GM19035 (cell line): ENCODE measurements at regions not wholly inside any gene's neighbourhood (a gene's known extent, or its start where the extent isn't known, plus 50 kb on each side); places are given as distances from the start of the nearest gene placed in this dataset.
"Not testable (repeated sequence)": the region's sequence is repeated elsewhere in the genome, so short reads cannot be mapped to it uniquely, and the experiment has no call there.

Experiments
- ATAC-seq: cut with Tn5 transposase; IDR thresholded peaks from one replicate; pipeline ENCODE4 v1.9.1; 2021; ENCODE audit not compliant: unreplicated experiment

DNA sequence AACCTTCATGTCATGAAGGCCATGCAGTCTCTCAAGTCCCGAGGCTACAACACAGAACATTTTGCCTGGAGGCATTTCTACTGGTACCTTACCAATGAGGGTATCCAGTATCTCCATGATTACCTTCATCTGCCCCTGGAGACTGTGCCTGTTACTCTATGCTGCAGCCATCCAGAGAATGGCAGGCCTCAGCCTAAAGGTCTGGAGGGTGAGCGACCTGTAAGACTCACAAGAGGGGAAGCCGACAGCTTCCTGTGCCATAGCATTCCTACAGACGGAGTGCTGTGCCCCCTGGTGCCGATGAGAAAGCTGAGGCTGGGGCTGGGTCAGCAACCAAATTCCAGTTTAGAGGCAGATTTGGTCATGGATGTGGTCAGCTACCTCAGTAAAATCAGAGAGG, 51.3 kb upstream of the CADPS start:
- no peak for ATAC-seq

DNA sequence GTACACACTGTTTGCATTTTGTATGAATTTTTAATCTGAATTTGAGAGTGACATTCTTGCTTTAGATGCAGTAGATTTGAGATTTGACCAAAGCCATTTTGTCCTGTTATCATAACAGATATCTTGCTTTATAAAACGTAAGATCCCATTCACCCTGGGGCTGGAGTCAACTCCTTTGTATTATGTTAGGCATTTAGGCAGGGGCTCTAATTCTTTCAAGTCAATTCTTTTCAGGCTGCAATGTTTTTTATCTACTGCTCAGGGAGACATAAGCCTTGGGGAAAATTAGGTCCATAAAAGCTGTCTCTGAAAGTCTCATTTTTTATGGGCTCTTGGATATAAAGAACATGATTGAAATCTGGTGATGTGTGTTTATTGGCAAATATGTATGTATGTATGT, 53.0 kb upstream of the CADPS start:
- no peak for ATAC-seq

GRCh38 chr3:62929771-62930170, 54.6 kb upstream of the CADPS start:
- no peak for ATAC-seq

- ATAC-seq = no peak
Observed at GRCh38 chr3:62935793-62936192, 60.6 kb upstream of the CADPS start.

DNA sequence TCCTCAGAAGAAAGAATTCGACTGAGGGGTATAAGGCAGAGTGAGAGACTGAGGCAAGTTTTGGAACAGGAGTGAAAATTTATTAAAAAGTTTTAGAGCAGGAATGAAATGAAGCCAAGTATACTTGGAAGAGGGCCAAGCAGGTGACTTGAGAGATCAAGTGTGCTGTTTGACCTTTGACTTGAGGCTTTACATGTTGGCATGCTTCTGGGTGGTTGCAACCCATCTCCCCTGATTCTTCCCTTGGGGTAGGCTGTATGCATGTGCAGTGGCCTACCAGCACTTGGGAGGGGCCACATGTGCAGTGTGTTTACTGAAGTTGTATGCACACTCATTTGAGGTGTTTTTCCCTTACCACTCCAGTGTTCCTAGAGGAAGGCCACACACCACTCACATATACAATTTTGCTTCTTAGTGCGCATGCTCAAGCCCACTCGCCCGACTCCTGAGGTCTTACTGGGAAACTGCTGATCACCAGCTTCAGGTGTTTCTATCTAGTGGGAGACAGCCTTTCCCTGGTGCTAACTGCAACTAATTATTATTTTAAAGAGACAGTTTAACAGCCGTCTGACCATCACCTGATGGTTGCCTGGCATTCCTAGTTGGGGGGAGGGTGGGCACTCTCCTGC, 61.5 kb upstream of the CADPS start:
- ATAC-seq = no peak

- ATAC-seq = no peak
Observed at GRCh38 chr3:62938583-62938982, 63.4 kb upstream of the CADPS start.

DNA sequence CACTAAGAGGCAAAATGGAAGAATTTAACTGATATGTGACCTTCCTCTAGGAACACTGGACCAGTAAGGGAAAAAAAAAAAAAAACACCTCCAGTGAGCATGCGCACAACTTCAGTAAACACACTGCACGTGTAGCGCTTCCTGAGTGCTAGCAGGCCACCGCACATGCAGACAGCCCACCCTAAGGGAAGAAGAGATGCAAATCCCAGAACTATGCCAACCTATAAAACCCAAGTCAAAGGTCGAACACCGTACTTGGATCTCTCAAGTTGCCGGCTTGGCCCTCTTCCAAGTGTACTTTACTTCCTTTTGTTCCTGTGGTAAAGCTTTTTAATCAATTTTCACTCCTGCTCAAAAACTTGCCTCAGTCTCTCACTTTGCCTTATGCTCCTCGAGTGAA, 64.5 kb upstream of the CADPS start:
- no peak for ATAC-seq

DNA sequence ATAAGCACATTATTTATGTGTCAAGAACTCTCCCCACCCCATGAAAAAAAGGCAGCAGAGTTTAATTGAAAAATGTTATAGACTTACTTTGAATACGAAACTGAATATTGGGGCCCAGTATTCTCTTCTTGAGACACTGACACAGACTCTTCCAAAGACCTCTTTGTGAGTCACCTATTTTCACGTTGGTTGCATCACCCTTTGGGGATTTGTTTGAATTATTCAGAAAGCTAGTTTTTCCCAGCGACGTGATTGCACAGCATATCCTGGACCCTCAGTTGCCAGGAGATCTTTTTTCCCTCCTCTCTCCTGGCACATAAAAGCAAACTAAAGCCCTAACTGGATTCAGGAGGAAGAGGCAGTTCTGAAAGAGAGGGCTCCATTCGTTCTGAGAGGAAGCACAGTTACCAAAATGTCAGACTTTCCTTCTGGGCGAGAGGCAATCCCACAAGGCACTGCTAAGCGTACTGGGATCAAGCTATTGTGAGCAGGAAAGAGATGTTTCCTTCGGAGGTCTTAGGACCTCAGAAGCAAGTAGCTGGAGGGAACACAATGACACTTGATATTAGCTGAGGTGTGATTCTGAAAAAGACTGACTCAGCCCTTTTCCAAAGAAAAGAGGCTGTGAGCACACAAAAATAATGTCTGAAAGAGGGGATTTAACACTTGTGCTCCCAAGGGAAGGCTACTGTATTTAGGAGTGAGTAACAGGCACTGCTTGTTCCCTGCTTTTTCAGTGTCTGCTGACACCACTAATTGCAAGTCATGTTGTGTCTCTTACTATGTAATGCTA, 65.8 kb upstream of the CADPS start:
- ATAC-seq = no peak

GRCh38 chr3:62942227-62942626, 67.0 kb upstream of the CADPS start:
- ATAC-seq = no peak

DNA sequence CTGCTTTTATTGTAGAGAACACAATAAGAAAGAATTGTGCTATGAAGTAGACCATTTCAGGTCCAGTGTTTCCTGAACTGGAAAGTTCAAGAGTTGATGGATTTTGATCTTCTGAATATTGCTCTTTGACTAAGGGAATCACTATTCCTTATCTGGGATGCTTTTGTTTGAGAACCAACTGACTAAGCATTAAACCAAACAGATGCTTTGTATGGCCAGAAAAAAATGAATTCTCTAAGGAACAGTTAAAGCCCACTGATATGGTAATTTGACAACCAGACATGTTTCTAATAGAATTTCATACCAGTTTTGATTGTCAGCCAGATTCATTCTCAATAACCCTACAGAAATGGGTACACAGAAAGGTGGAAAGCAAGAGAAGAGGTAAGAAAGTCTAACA, 67.5 kb upstream of the CADPS start:
- no peak for ATAC-seq

GRCh38 chr3:62948921-62949320, 73.7 kb upstream of the CADPS start:
- ATAC-seq = no peak

GRCh38 chr3:62950210-62950609, 75.0 kb upstream of the CADPS start:
- no peak for ATAC-seq

DNA sequence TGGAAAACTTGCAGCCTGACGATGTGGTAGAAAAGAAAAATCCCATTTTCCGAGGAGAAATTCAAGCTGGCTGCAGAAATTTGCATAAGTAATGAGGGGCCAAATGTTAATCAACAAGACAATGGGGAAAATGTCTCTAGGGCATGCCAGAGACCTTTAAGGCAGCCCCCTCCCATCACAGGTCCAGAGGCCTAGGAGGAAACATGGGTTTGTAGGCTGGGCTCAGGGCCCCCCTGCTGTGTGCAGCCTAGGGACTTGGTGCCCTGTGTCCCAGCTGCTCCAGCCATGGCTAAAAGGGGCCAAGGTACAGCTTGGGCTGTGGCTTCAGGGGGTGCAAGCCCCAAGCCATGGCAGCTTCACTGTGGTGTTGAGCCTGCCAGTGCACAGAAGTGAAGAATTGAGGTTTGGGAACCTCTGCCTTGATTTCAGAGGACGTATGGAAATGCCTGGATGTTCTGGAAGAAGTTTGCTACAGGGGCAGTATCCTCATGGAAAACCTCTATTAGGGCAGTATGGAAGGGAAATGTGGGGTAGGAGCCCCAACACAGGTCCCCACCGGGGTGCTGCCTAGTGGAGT, 75.9 kb upstream of the CADPS start:
- ATAC-seq = no peak

GRCh38 chr3:62951880-62952279, 76.7 kb upstream of the CADPS start:
- ATAC-seq = not testable (repeated sequence)

DNA sequence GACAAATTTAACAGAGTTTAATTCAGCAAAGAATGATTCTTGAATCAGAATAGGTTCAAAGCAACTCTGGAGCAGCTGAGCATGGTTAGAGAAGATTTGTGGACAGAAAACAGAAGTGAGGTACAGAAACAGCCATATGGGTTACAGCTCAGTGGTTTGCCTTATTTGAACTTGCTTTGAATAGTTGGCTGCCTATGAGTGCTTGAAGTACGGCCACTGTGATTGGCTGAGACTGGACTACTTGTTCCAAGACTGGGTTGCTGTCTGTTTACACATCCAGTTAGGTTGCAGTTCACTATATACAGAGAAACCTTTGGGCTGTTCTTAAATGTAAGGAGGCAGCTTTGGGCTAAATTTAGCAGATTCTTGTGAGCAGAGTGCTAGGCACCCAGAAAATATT, 79.4 kb upstream of the CADPS start:
- peak; percentile 86 for ATAC-seq

DNA sequence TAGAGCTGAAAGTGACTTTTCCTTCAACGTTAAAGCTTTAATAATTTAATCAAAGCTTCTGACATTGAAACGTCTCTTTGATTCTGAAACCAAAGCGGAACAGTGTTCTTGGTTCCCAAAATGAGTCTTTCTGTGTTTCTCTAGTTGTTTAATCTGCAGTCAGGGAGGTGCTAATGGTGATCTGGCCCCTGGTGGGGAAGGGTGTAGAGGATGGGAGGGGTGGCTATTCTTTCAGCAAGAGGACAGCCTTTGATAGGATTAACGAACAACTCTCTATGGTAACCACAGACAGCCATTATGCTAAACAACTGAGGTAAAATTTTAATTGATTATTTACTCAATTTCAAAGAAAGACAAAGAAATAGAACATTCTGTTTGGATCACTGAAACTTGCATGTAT, 79.9 kb upstream of the CADPS start:
- no peak for ATAC-seq

DNA sequence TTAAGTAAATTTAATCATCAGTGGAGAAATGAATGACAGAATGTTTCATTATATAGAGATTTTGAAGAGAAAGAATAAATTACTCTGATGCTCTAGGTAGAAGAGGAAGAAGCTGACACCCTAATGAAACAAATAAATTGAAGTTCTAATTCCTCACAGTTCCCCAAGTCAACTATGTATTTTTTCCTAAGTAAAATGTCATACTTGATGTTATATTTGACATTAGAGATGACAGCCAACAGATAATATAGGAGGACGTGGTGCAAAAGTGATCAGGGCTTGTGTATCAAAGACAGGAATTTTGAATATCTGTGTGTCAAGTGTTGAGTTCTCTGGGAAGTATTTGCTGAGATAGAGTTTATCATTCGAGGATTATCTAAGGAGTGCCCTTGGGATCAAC, 81.2 kb upstream of the CADPS start:
- no peak for ATAC-seq

GRCh38 chr3:62961874-62962556, 86.8 kb upstream of the CADPS start:
- ATAC-seq = no peak

GRCh38 chr3:62962714-62963113, 87.5 kb upstream of the CADPS start:
- ATAC-seq = no peak

DNA sequence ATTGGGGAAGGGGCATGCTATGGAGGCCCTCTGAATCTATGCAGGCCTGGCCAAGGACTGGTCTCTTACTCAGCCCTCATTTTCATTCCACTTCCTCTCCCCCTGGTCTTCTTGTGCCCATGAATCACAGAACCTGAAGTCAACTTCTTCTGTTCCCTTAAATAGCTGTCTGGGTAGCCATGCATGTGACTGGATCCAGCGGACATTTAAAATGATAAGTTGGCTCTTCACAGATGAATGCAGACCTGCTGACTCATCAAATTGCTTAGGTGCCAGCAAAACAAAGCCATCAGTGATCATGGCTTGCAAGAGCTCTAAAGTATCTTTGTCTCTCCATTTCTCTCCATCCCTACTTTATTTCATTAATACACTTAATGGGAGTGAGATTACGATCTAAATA, 90.1 kb upstream of the CADPS start:
- ATAC-seq = no peak

GRCh38 chr3:62968128-62968527, 92.9 kb upstream of the CADPS start:
- ATAC-seq = no peak

DNA sequence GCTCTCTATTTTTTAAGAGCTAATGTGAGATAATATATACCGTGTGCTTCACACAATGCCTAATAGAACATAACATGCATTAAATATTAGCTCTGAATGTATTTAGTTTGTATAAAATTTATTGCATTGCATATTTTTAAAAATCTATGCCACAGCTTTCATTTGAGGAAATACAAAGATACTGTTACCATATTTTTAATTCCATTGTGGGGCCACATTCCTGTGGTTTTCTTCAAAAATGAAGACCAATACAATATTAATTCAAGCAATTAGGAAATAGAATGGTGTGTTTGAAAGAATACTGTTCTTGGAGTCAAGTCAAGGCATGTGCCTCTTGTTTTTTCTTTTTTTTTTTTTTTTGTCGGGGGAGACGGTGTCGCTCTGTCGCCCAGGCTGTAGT, 95.4 kb upstream of the CADPS start:
- no peak for ATAC-seq
